Loucy (cell line): ENCODE measurements at regions not wholly inside any gene's neighbourhood (a gene's known extent, or its start where the extent isn't known, plus 50 kb on each side); places are given as distances from the start of the nearest gene placed in this dataset.

Source experiments
- EZH2phosphoT487 ChIP-seq: fragments of 200-600 bp; IDR thresholded peaks from 2 replicates; pipeline ENCODE4 v1.6.1; 2018; ENCODE audit warnings: antibody characterized with exemption, mild to moderate bottlenecking, moderate library complexity, borderline replicate concordance
- TF ChIP-seq, protein P1 (sequence below): fragments of 200-600 bp; sonication (generic); conservative IDR thresholded peaks from 2 replicates; pipeline ENCODE4 v1.5.1; 2014; ENCODE audit warnings: mild to moderate bottlenecking, antibody characterized with exemption, low read length

GRCh38 chr11:86141727-86142126 lies 72.8 kb upstream of the PICALM start:
- TF ChIP-seq, protein P1, sequence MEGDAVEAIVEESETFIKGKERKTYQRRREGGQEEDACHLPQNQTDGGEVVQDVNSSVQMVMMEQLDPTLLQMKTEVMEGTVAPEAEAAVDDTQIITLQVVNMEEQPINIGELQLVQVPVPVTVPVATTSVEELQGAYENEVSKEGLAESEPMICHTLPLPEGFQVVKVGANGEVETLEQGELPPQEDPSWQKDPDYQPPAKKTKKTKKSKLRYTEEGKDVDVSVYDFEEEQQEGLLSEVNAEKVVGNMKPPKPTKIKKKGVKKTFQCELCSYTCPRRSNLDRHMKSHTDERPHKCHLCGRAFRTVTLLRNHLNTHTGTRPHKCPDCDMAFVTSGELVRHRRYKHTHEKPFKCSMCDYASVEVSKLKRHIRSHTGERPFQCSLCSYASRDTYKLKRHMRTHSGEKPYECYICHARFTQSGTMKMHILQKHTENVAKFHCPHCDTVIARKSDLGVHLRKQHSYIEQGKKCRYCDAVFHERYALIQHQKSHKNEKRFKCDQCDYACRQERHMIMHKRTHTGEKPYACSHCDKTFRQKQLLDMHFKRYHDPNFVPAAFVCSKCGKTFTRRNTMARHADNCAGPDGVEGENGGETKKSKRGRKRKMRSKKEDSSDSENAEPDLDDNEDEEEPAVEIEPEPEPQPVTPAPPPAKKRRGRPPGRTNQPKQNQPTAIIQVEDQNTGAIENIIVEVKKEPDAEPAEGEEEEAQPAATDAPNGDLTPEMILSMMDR = no peak
- no peak for TF ChIP-seq EZH2phosphoT487
